M059J (cell line): ENCODE measurements at regions not wholly inside any gene's neighbourhood (a gene's known extent, or its start where the extent isn't known, plus 50 kb on each side); places are given as distances from the start of the nearest gene placed in this dataset.
"Not testable (repeated sequence)": the region's sequence is repeated elsewhere in the genome, so short reads cannot be mapped to it uniquely, and the experiment has no call there.

Experiments used
- DNase-seq: peaks from one replicate; pipeline ENCODE4 v3.0.0-alpha.2; 2012; ENCODE audit warnings: low read depth

- DNase-seq = no peak
Observed at GRCh38 chr10:37576154-37576553, 281.3 kb downstream of the ZNF248 start.

GRCh38 chr10:37572206-37572605, 285.2 kb downstream of the ZNF248 start:
- no peak for DNase-seq

DNA sequence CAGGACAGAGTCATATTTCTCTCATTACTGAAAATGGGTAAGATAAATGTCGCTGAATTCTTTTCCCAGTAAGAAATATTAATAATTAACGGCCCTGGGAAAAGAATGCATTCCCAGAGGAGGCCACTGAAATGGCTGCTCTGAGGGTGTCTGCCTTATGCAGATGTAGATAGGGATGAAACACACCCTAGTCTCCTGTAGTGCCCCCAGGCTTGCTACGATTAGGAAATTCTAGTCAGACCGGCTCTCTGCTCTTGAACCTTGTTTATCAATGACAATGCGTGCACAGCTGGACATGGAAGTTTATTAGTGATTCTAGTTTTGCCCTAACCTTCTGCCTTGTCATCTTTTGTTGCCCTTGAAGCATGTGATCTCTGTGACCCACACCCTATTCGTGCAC, 291.1 kb downstream of the ZNF248 start:
- no peak for DNase-seq

DNA sequence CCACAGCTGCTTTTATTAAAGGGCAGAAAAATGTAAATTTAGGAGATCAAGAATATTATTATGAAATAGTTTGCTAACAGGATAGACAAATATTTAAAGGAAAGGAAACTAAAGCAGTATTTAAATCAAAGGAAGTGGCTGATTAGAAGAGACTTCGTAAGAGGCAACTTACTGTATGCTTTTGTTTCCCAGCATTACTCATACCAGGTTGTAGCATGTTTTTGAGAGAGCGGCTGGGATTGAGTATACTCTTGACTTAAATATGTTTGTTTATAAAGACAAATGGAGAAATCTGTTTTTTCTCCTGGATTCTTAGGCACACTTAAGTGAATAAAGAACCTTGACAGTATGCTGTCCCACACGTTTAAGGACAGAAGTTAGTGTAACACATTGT, 293.7 kb downstream of the ZNF248 start:
- no peak for DNase-seq

GRCh38 chr10:37563107-37563714, 294.2 kb downstream of the ZNF248 start:
- DNase-seq = no peak

DNA sequence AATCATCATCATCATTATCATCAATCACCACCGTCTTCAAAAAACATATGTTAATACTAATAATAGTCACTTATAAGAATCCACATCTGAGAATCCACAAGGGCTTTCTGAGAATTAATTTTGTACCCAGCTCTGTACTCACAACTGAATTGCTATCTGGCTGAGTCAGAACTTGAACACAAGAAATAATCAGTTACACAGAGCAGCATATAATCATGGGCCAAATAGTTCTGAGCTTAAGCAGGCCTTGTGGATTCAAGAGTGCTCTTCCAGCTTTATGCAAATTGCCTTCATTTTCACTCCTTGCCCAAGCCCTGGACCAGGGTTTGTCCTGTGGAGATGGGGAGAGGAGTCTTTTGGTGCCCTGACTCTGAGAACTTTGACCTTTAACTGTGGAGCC, 304.5 kb downstream of the ZNF248 start:
- no peak for DNase-seq

DNA sequence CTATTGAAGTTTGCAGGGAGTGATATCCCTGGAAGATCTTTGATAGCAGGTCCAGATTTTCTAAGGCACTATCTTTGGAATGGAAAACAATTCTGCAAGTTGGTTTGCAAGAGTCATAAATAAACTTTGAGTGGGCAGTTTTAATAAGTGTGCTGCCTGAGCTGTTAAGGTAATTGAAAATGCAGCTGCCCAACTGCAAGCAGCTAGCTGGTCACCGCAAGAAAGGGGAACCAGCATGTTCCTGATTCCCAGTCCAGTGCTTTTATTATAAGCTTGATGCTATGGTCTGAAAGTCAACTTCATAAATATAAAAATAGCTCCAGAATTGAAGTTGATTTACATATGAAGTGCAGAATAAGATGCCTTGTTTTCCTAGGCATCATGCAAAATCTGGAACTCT, 308.4 kb downstream of the ZNF248 start:
- DNase-seq = no peak

DNA sequence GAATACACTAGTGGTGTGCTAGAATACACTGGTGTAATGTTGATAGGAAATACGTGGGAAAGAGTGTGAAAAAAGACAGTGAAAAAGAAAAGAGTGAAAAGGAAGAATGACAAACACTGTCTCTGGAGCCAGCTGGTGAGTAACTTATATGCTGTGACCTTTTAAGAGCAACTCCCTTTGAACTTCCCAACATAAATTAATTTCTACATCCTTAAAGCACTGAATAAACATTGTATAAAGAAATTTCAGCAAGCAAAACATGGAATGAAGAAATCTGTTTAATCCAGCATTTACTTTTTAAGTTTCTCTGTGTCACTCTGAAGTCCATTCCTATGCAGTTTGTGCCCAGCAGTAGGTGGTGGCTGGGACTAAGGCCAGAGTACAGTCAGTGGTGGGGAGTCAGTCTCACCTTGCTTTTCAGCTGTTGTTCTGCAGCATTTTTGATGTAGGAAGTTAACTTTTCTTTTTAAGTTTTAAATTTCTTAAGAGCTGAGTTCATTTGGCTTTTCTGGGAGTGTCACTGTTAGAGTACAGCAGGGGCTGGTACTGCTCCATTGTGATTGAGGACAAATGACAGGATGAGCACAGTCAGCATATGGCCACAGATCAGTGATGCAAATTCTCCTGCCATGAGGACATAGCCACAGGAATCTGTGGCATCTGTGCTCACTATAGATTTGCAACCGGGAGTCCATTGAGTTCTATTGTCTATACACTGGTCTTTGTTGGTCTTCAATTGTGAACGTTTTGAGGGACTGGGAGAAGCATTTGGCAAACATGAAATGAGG, 321.8 kb downstream of the ZNF248 start:
- peak; percentile 0 for DNase-seq

DNA sequence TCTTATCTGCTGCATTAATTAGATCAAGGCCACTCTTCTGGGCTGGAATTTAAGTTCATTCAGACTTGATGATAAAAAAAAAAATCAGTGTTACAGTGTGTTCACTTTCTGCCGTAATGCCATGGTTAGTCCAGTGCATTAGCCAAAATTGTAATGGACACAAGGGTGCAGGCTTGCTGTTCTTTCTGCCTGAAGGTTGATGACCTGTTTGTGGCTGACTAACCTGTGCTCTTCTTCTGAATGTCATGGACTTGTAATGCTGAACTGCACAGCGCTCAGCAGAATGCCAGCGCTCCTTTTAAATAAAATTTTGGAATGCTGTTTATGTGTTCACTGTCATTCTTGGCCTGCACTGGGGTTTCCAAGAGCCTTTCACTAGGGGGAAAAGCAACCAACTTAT, 323.2 kb downstream of the ZNF248 start:
- no peak for DNase-seq

- DNase-seq = not testable (repeated sequence)
Observed at GRCh38 chr10:37525410-37525809, 332.0 kb downstream of the ZNF248 start.

DNA sequence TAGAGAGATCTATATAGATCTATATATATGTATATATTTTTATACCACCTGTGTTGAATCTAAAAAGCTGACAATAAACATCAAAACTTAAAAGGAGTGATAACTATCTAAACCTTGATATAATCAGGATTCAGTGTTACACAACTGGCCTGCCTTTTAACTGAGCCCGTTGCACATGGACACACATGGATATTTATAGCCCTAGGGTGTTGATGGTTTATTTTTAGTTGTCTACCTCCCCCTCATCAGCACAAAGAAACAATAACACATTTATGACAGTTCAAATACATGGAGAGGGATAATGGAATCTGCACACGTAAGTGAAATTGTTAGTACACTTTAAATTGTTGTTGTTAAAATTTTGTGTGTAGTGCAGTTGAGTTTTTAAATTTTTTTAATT, 336.9 kb downstream of the ZNF248 start:
- DNase-seq = no peak

GRCh38 chr10:37510520-37510919, 346.9 kb downstream of the ZNF248 start:
- DNase-seq = not testable (repeated sequence)

DNA sequence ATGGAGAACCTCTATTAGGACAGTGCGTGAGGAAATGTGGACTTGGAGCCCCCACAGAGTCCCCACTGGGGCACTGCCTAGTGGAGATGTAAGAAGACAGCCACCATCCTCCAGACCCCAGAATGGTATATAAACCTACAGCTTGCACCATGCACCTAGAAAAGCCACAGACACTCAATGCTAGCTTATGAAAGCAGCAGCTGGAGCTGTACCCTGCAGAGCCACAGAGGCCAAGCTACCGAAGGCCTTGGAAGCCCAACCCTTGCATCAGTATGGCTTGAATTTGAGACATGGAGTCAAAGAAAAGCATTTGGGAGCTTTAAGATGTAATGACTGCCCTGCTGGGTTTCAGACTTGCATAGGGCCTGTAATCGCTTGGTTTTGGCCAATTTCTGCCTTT, 361.3 kb downstream of the ZNF248 start:
- DNase-seq = no peak

DNA sequence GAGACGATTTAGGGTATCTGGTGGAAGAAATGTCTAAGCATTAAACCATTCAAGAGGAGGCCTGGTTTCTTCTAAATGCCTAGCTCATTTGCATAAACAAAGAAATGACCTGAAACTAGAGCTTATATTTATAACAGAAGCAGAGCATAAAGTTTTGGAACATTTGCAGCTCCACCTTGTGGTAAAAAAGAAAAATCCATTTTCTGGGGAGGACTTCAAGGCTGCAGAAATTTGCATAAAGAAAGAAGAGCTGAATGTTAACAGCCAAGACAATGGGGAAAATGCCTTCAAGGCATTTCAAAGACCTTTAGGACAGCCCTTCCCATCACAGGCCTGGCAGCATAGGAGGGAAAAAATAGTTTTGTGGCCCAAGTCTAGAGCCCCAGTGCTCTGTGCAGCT, 362.0 kb downstream of the ZNF248 start:
- peak; percentile 1 for DNase-seq

- DNase-seq = not testable (repeated sequence)
Observed at GRCh38 chr10:37493185-37493796, 364.1 kb downstream of the ZNF248 start.

- peak; percentile 40 for DNase-seq
Observed at GRCh38 chr10:37490266-37490665, 364.9 kb downstream of the ANKRD30A start.

DNA sequence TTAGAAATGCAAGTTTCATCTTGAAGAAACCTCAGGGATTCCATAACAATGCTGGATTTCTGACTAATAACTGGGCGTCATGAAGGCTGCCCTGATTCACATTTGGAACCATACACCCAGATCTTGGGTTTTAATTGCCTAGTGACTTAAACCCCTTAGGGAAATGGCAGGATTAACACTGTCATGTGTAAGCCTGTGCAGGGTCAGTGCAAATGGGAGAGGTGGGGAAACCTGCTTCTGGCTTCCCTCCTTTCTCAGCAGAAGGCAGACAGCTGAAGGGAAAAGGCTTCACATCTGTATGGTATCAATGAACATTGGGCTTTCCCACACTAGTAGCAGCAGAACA, 364.2 kb downstream of the ANKRD30A start:
- DNase-seq = no peak

- DNase-seq = peak; percentile 69
Observed at GRCh38 chr10:37488792-37489657, 363.6 kb downstream of the ANKRD30A start.

GRCh38 chr10:37480596-37480995, 355.2 kb downstream of the ANKRD30A start:
- not testable (repeated sequence) for DNase-seq

DNA sequence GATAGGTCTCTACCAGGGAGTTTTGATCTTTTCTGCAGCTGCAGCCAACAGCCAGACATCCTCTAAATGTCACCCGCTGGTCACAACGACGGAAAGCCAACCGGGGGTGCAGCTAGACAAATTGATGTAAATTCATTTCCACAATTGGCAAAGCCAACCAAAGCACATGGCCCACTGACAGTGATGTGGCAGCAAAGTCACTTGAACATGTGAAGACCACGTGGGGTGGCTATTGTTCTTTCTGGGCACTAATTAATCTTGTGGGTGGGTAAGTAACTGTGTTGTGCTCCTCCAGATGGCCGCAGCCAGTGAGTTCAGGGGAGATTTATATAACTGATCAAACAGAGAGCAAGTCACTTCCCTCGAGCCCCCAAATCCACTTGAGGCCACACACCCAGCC, 354.1 kb downstream of the ANKRD30A start:
- DNase-seq = no peak

GRCh38 chr10:37478381-37478780, 353.0 kb downstream of the ANKRD30A start:
- DNase-seq = peak; percentile 1

- peak; percentile 0 for DNase-seq
Observed at GRCh38 chr10:37476285-37476684, 350.9 kb downstream of the ANKRD30A start.
